Effector CD4-positive, alpha-beta T cell (primary cell): ENCODE measurements at regions not wholly inside any gene's neighbourhood (a gene's known extent, or its start where the extent isn't known, plus 50 kb on each side); places are given as distances from the start of the nearest gene placed in this dataset.
"Not testable (repeated sequence)": the region's sequence is repeated elsewhere in the genome, so short reads cannot be mapped to it uniquely, and the experiment has no call there.

ENCODE experiments used
- DNase-seq: peaks from one replicate; pipeline ENCODE4 v3.0.0-alpha.2; 2020

GRCh38 chr7:66505009-66505408, 123.7 kb upstream of the KCTD7 start:
- no peak for DNase-seq

- DNase-seq, result no peak
Observed at GRCh38 chr7:66505531-66506451, 122.9 kb upstream of the KCTD7 start.

GRCh38 chr7:66506703-66507102, 122.0 kb upstream of the KCTD7 start:
- not testable (repeated sequence) for DNase-seq

GRCh38 chr7:66507764-66508296, 120.9 kb upstream of the KCTD7 start:
- DNase-seq, result no peak

GRCh38 chr7:66508431-66508830, 120.2 kb upstream of the KCTD7 start:
- no peak for DNase-seq

GRCh38 chr7:66514050-66514449, 114.6 kb upstream of the KCTD7 start:
- DNase-seq, result no peak

GRCh38 chr7:66517212-66517909, 111.3 kb upstream of the KCTD7 start:
- DNase-seq, result no peak

GRCh38 chr7:66518151-66518691, 110.5 kb upstream of the KCTD7 start:
- DNase-seq, result no peak

GRCh38 chr7:66521675-66522074, 107.0 kb upstream of the KCTD7 start:
- DNase-seq, result no peak

GRCh38 chr7:66522518-66522917, 106.2 kb upstream of the KCTD7 start:
- no peak for DNase-seq

GRCh38 chr7:66523409-66523808, 105.3 kb upstream of the KCTD7 start:
- no peak for DNase-seq

- DNase-seq, result no peak
Observed at GRCh38 chr7:66524738-66525137, 103.9 kb upstream of the KCTD7 start.

GRCh38 chr7:66526782-66527181, 101.9 kb upstream of the KCTD7 start:
- DNase-seq, result not testable (repeated sequence)

GRCh38 chr7:66528652-66529051, 100.0 kb upstream of the KCTD7 start:
- DNase-seq, result no peak

- no peak for DNase-seq
Observed at GRCh38 chr7:66529883-66530610, 98.6 kb upstream of the KCTD7 start.

- no peak for DNase-seq
Observed at GRCh38 chr7:66535414-66536329, 93.0 kb upstream of the KCTD7 start.

- no peak for DNase-seq
Observed at GRCh38 chr7:66537380-66537779, 91.3 kb upstream of the KCTD7 start.

GRCh38 chr7:66537876-66538275, 90.8 kb upstream of the KCTD7 start:
- DNase-seq, result no peak

- DNase-seq, result no peak
Observed at GRCh38 chr7:66539264-66539623, 89.4 kb upstream of the KCTD7 start.

GRCh38 chr7:66539902-66540375, 88.7 kb upstream of the KCTD7 start:
- no peak for DNase-seq

- no peak for DNase-seq
Observed at GRCh38 chr7:66542049-66542448, 86.6 kb upstream of the KCTD7 start.
